DMS 273 (cell line): ENCODE measurements at regions not wholly inside any gene's neighbourhood (a gene's known extent, or its start where the extent isn't known, plus 50 kb on each side); places are given as distances from the start of the nearest gene placed in this dataset.

Experiments
- DNase-seq: peaks from one replicate; lab custom pipeline; 2025; ENCODE audit not compliant: unreplicated experiment; lab: John Stamatoyannopoulos, UW

GRCh38 chr19:28427376-28428083 lies 785.4 kb downstream of the UQCRFS1 start:
- DNase-seq: peak; percentile 85

GRCh38 chr19:28426730-28427225 lies 786.2 kb downstream of the UQCRFS1 start:
- DNase-seq: peak; percentile 64

GRCh38 chr19:28426110-28426729 lies 786.7 kb downstream of the UQCRFS1 start:
- no peak for DNase-seq

- no peak for DNase-seq
Observed at GRCh38 chr19:28425046-28425931, 787.7 kb downstream of the UQCRFS1 start.

- DNase-seq: no peak
Observed at GRCh38 chr19:28424662-28425045, 788.3 kb downstream of the UQCRFS1 start.

- DNase-seq: no peak
Observed at GRCh38 chr19:28424077-28424476, 788.9 kb downstream of the UQCRFS1 start.

GRCh38 chr19:28422791-28423650 lies 789.9 kb downstream of the UQCRFS1 start:
- no peak for DNase-seq

- DNase-seq: no peak
Observed at GRCh38 chr19:28422046-28422445, 790.9 kb downstream of the UQCRFS1 start.

- no peak for DNase-seq
Observed at GRCh38 chr19:28420811-28421550, 792.0 kb downstream of the UQCRFS1 start.

- no peak for DNase-seq
Observed at GRCh38 chr19:28419312-28419711, 793.6 kb downstream of the UQCRFS1 start.

- DNase-seq: no peak
Observed at GRCh38 chr19:28417361-28417760, 795.6 kb downstream of the UQCRFS1 start.

GRCh38 chr19:28416245-28416644 lies 796.7 kb downstream of the UQCRFS1 start:
- no peak for DNase-seq

GRCh38 chr19:28414748-28415147 lies 798.2 kb downstream of the UQCRFS1 start:
- DNase-seq: no peak

GRCh38 chr19:28409859-28410258 lies 803.1 kb downstream of the UQCRFS1 start:
- no peak for DNase-seq

GRCh38 chr19:28406966-28407365 lies 806.0 kb downstream of the UQCRFS1 start:
- DNase-seq: no peak

- no peak for DNase-seq
Observed at GRCh38 chr19:28405346-28405742, 807.6 kb downstream of the UQCRFS1 start.

- DNase-seq: peak; percentile 69
Observed at GRCh38 chr19:28404472-28404871, 808.5 kb downstream of the UQCRFS1 start.

- DNase-seq: peak; percentile 51
Observed at GRCh38 chr19:28403690-28404089, 809.3 kb downstream of the UQCRFS1 start.

- DNase-seq: no peak
Observed at GRCh38 chr19:28402701-28403290, 810.2 kb downstream of the UQCRFS1 start.
